Activated naive CD4-positive, alpha-beta T cell treated with anti-CD3 and anti-CD28 coated beads, Interleukin-2, amount 50 U/mL, for 72 hours (primary cell): ENCODE measurements at regions not wholly inside any gene's neighbourhood (a gene's known extent, or its start where the extent isn't known, plus 50 kb on each side); places are given as distances from the start of the nearest gene placed in this dataset.

Source experiments
- ATAC-seq, 2 donors: fragments of 150-1000 bp; cut with Tn5 transposase; 2 replicates each; pipeline ENCODE4 v1.10.0; 2021; ENCODE audit warnings: mild to moderate bottlenecking in 2 of 2, moderate library complexity in 2 of 2
- DNase-seq, 2 donors: peaks; one replicate each; pipeline ENCODE4 v3.0.0; 2021 to 2022; ENCODE audit warnings: low spot score in 2 of 2
- H3K27ac Mint-ChIP-seq, 2 donors: one replicate each; pipeline ENCODE4 v1.8.0; 2022; ENCODE audit warnings: mild to moderate bottlenecking in 2 of 2, mixed read lengths in 2 of 2
- H3K36me3 Mint-ChIP-seq, 2 donors: one replicate each; pipeline ENCODE4 v1.8.0; 2022; ENCODE audit warnings: mixed read lengths in 2 of 2
- H3K9me3 Mint-ChIP-seq, 2 donors: one replicate each; pipeline ENCODE4 v1.8.0; 2022; ENCODE audit warnings: mixed read lengths in 2 of 2

GRCh38 chr9:3074247-3074646 lies 230.4 kb upstream of the PUM3 start:
- peaks cover 0 to 8% of the 10 kb centered on the region in 2 donors for H3K9me3 Mint-ChIP-seq
- ATAC-seq (no peak), DNase-seq (no peak)
- H3K36me3 Mint-ChIP-seq, result peaks cover 0 to 6% of the 10 kb centered on the region in 2 donors
- H3K27ac Mint-ChIP-seq, result no peak overlapping the region

- H3K36me3 Mint-ChIP-seq, result peaks cover 0 to 6% of the 10 kb centered on the region in 2 donors
- no peak overlapping the region for H3K27ac Mint-ChIP-seq
- DNase-seq (no peak), ATAC-seq (no peak)
- peaks cover 0 to 8% of the 10 kb centered on the region in 2 donors for H3K9me3 Mint-ChIP-seq
Observed at GRCh38 chr9:3066591-3066990, 222.7 kb upstream of the PUM3 start.

DNA sequence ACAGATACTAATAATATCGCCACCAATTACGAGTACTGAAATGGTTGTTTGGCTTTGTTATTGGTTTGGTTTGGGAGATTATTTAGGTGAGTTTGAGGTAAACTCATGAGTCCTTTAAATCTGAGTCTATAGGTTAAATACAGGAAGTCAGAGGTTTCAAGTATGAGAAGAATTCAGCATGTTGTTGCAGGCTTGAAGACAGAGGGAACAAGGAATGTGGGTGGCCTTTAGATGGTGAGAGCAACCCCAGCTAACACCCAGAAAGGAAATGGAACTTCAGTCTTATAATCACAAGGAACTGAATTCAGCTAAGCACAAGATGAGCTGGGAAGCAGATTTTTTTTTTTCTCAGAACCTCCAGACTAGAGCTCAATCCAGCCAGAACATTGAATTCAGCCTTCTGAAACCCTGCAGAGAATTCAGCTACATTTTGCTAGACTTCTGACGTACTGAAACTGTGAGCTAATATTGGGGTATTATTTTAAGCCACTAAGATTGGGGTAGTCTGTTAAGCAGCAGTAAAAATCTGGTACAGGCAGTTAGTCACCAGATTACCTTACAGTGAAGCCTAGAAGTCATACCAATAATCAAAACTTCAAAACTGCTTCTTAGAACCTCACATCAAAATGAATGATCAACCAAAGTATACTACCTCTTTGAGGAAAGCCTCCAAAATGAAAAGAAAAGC lies 216.0 kb upstream of the PUM3 start:
- ATAC-seq (no peak), DNase-seq (no peak)
- H3K36me3 Mint-ChIP-seq, result no peaks in the 10 kb centered on the region
- H3K9me3 Mint-ChIP-seq, result no peaks in the 10 kb centered on the region
- no peak overlapping the region for H3K27ac Mint-ChIP-seq

DNA sequence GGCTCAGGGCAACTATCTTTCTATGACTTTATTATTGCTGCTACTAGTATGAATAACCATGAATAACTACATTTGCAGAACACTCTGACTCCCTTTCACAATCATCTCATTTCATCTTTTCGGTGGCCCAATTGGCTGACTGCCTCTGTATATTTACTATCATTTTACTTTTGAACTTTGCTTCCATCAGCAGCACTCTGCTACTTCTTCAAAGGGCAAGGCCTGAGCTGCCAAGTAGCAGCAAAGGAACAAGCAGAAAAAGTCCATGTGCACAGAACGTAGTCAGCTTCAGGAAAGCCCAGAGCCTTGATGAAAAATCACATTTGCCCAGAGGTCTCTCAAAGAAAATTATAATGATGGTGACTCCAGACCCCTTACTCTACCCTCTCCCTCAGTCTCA lies 214.5 kb upstream of the PUM3 start:
- Mint-ChIP-seq H3K27ac (no peak overlapping the region), H3K36me3 (no peaks in the 10 kb centered on the region), H3K9me3 (no peaks in the 10 kb centered on the region)
- no peak for DNase-seq
- no peak for ATAC-seq

DNA sequence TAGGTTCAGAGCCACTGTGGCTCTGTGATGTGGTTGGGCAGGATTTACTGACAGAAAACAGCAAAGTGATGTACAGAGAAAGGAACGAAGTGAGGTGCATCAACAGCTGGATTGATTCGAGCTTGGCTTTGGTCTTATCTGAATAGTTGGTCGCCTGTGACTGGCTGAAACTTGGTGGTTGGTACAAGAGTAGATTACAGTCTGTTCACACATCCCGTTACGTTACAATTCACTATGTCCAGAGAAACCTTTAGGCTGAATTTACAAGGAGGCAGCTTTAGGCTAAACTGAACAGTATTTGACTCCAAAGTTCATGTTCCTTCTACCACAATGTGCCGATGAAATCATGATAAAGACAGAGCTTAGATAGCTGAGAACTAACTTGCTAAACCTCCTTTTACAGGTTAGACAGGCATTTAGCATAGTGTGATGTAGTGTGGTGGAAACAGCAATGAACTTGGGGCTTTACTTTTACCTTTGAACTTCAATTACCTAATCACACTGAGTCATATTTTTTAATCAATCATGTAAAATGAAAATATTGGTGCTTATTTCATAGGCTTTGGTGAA lies 210.2 kb upstream of the PUM3 start:
- DNase-seq (no peak), ATAC-seq (no peak)
- H3K27ac Mint-ChIP-seq, result no peak overlapping the region
- no peaks in the 10 kb centered on the region for H3K9me3 Mint-ChIP-seq
- H3K36me3 Mint-ChIP-seq, result no peaks in the 10 kb centered on the region

DNA sequence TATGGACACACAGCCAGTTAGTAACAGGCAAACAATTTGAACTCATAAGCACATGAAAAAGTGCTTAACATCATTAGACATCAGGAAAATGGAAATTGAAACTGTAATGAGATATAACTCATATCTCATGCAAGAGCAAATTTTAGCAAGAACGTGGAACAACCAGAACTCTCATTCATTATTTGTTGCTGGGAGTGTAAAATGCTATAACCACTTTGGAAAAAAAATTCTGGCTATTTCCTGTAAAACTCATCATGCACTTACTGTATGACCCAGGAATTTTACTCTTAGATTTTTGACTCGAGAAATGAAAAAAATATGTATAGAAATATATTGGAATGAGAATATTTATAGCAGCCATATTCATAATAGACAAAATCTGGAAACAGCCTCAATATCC lies 205.7 kb upstream of the PUM3 start:
- Mint-ChIP-seq H3K36me3 (no peaks in the 10 kb centered on the region), H3K9me3 (no peaks in the 10 kb centered on the region), H3K27ac (no peak overlapping the region)
- DNase-seq (no peak), ATAC-seq (no peak)

DNA sequence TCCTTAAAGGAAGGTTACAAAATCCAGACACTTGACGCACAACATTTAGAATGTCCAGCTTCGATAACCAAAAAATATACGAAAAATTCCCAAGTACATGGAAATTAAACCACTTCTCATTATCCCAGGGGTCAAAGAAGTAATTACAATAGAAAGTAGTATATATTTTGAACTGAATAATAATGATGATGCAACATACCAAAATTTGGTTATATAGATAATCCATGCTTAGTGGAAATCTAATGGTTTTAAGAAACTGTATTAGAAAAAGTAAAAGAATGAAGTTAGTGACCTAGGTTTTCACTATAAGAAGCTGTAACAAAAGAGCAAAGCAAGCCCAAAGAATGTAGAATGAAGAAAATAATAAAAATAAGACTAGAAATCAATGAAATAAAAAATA lies 204.0 kb upstream of the PUM3 start:
- DNase-seq (no peak), ATAC-seq (no peak)
- H3K36me3 Mint-ChIP-seq, result no peaks in the 10 kb centered on the region
- no peaks in the 10 kb centered on the region for H3K9me3 Mint-ChIP-seq
- no peak overlapping the region for H3K27ac Mint-ChIP-seq

DNA sequence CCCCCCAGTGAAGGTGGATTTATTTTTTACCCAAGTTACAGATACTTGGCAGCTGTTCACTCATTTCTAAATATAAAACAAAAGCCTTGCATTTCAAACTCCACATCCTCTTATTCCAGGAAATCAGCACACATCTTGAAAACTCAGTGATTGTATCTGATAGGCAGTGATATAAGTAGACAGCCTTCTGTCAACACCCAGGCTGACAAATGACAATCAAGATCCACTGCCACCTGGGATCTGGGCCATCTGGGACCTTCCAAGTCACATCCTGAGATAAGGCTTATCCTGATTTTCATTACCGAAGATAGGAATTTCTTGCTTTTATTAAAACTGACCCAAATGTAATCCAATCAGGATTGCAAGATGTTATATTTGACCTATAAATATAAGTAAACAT lies 201.3 kb upstream of the PUM3 start:
- Mint-ChIP-seq H3K36me3 (no peaks in the 10 kb centered on the region), H3K27ac (no peak overlapping the region), H3K9me3 (no peaks in the 10 kb centered on the region)
- ATAC-seq (no peak), DNase-seq (no peak)

GRCh38 chr9:3043369-3043768 lies 199.5 kb upstream of the PUM3 start:
- H3K9me3 Mint-ChIP-seq, result no peaks in the 10 kb centered on the region
- DNase-seq, result no peak
- H3K27ac Mint-ChIP-seq, result no peak overlapping the region
- no peaks in the 10 kb centered on the region for H3K36me3 Mint-ChIP-seq
- ATAC-seq, result no peak

GRCh38 chr9:3040761-3041160 lies 196.9 kb upstream of the PUM3 start:
- Mint-ChIP-seq H3K36me3 (no peaks in the 10 kb centered on the region), H3K9me3 (no peaks in the 10 kb centered on the region), H3K27ac (no peak overlapping the region)
- DNase-seq (no peak), ATAC-seq (no peak)

DNA sequence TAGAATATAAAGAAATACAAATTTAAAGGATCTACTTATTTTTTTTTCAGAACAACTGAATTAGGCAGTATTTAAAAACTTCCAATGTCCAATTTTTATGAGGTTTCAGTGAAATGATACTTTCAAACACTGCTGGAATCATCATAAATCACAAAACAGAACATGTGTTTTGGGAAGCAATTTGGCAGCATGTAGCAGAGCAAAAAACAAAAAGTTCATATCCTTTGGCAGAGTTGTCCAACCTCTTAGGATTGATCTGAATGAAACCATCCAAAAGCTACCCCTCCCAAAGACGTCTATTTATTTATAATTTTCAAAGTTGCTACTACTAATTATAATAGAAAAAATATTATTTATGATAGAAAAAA lies 192.4 kb upstream of the PUM3 start:
- no peak for ATAC-seq
- Mint-ChIP-seq H3K36me3 (no peaks in the 10 kb centered on the region), H3K9me3 (no peaks in the 10 kb centered on the region), H3K27ac (no peak overlapping the region)
- no peak for DNase-seq

GRCh38 chr9:3035579-3036332 lies 191.9 kb upstream of the PUM3 start:
- H3K9me3 Mint-ChIP-seq, result no peaks in the 10 kb centered on the region

DNA sequence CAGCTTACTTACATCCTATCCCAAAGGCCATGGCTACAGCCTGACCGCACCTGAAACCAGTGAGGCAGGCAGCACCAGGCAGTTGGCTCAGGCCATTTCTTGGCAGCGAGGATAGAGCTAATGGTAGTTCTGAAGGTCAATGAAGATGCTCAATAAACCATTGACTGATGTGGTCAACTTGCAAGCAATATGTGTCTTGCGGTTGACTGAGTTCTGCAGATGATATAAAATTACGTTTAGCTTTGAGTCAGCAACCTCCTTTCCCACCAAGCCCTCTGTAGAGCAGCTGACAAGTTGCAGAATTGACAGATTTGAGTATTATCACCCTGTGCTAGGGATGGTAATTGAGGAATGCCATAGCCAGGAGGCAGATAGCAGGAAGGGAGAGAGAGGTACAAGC lies 189.0 kb upstream of the PUM3 start:
- no peaks in the 10 kb centered on the region for H3K36me3 Mint-ChIP-seq
- ATAC-seq (peak in 1 of 2 donors; percentile 18), DNase-seq (no peak)

More at GRCh38 chr9:3035579-3036332, 191.9 kb upstream of the PUM3 start:
- Mint-ChIP-seq H3K36me3 (no peaks in the 10 kb centered on the region), H3K27ac (no peak overlapping the region)
- DNase-seq (no peak), ATAC-seq (no peak)

GRCh38 chr9:3028535-3028934 lies 184.6 kb upstream of the PUM3 start:
- Mint-ChIP-seq H3K36me3 (no peaks in the 10 kb centered on the region), H3K27ac (no peak overlapping the region), H3K9me3 (no peaks in the 10 kb centered on the region)
- DNase-seq, result no peak
- no peak for ATAC-seq

More for the DNA sequence above, 189.0 kb upstream of the PUM3 start:
- Mint-ChIP-seq H3K9me3 (no peaks in the 10 kb centered on the region), H3K27ac (no peak overlapping the region)

DNA sequence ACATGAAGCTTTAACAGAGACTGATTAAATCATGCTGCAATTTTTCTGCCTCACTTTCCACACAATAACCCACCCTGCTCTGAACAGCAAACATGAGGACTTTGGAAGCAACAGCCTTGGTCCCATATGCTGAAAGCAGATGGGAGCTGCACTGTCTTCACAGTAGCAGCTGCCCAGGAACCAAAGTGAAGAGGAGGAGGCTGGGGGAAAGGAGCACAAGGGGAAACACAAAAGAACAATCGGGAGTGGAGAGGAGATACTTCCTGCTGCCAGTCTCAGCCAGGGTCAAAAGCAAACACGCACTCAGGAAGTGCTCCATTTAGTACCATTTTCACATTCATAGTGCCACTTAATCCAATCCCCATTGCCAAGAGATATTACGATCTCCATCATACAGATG lies 183.3 kb upstream of the PUM3 start:
- no peak for ATAC-seq

GRCh38 chr9:3023449-3023848 lies 179.6 kb upstream of the PUM3 start:
- no peak overlapping the region for H3K27ac Mint-ChIP-seq
- ATAC-seq (peak in 1 of 2 donors; percentile 35), DNase-seq (no peak)
- no peaks in the 10 kb centered on the region for H3K9me3 Mint-ChIP-seq
- H3K36me3 Mint-ChIP-seq, result no peaks in the 10 kb centered on the region

More for the DNA sequence above, 183.3 kb upstream of the PUM3 start:
- DNase-seq, result no peak
- no peak overlapping the region for H3K27ac Mint-ChIP-seq
- no peaks in the 10 kb centered on the region for H3K9me3 Mint-ChIP-seq
- H3K36me3 Mint-ChIP-seq, result no peaks in the 10 kb centered on the region

DNA sequence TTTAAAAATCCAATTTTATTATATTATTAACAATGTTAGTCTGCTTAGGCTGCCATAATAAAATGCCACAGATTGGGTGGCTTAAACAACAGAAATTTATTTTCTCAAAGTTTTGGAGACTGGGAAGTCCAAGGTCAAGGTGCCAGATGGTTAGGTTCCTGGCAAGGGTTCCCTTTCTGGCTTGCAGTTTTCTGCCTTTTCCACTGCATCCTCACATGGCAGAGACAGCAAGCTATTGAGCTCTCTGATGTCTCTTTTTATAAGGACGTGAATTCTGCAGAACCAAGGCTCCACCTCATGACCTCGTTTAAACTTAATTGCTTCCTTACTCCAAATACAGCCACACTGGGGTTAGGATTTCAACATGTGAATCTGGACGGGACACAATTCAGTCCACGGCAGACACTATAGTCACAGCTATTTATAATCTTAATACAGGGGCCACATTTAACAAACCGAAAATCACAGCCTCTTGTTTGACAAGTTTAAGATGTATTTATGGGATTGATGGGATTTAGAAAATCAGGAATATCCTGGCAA lies 174.9 kb upstream of the PUM3 start:
- H3K27ac Mint-ChIP-seq, result no peak overlapping the region
- DNase-seq (no peak), ATAC-seq (no peak)
- no peaks in the 10 kb centered on the region for H3K36me3 Mint-ChIP-seq
- no peaks in the 10 kb centered on the region for H3K9me3 Mint-ChIP-seq
